Epidermal melanocyte (primary cell): ENCODE measurements at regions not wholly inside any gene's neighbourhood (a gene's known extent, or its start where the extent isn't known, plus 50 kb on each side); places are given as distances from the start of the nearest gene placed in this dataset.
"Not testable (repeated sequence)": the region's sequence is repeated elsewhere in the genome, so short reads cannot be mapped to it uniquely, and the experiment has no call there.

Source experiments
- DNase-seq: peaks from one replicate; pipeline ENCODE4 v3.0.0; 2011; ENCODE audit warnings: low spot score; ENCODE audit not compliant: insufficient read length

DNA sequence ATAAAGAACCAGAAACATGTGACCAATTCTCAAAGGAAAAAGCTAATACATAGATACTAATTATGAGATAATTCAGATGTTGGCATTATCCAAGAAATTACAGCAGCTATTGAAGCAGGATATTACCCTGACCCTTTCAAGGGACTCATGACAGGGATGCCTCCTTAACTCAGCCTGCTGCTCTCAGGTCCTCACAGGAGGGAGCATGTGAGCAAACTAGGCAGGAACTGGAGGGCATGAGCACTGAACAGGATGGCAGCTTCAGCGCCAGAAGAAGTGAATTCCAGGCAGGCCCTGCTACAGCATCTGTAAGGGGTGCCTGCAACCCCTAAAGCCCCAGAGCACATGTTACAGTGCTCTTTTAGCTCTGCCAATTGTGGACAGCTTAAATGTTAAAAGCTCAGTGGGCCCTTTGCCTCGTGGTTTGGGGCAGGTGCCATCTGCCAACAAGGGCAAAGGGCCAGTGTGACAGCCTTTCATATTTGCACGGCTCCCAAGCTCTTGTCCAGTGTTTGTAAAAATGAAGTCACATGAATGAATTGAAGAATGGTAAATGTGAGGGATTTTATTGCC, 464.7 kb upstream of the COX7C start:
- DNase-seq = no peak

DNA sequence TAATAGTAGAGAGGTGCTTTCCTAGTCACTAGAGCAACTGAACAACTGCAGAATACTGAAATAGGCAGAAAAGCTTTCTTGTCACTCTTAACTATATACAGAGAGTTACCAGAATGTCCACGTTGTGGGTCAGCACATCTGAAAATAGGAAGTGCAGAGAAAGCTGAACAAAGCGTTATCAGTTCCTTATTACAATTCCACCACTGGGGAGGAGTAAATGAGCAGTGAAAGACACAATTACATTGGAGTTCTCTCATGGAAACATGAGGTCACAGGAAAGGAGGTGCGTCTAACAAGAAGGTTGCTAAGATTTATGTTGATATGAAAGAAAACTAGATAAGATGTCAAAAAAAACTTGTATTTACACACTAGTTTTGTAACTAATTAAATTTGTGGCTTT, 461.9 kb upstream of the COX7C start:
- DNase-seq = no peak

DNA sequence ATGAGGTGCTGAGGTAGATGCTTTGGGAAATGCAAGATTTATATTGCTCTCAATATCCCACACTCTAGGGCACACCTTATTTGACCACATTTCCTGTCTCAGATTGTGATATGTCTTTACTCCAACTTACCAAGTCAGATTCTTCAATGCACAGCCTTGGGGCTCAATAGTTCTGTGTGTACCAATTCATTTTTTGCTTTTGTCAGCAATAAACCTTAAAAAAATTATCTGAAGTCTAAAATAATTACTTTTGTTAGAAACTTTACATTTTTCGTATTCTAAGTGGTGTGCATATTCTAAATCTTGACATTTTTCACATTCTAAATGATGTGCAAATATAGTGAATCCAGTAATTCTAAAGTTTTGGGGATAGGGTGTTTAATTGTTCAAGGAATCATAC, 447.5 kb upstream of the COX7C start:
- no peak for DNase-seq

DNA sequence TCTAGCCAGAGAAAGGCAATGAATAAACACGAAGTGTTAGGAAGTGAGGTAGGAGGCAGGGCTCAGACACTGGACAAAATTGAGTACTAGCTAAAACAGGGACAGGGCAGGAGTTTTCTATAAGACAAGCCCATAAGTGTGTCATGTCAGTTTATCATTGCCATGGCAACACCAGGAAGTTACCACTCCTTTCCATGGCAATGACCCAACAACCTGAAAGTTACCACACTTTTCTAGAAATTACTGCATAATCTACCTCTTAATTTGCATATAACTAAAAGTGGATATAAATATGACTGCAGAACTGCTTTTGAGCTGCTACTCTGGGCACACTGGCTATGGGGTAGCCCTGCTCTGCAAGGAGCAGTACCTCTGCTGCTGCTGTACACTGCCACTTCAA, 442.5 kb upstream of the COX7C start:
- DNase-seq = no peak

DNA sequence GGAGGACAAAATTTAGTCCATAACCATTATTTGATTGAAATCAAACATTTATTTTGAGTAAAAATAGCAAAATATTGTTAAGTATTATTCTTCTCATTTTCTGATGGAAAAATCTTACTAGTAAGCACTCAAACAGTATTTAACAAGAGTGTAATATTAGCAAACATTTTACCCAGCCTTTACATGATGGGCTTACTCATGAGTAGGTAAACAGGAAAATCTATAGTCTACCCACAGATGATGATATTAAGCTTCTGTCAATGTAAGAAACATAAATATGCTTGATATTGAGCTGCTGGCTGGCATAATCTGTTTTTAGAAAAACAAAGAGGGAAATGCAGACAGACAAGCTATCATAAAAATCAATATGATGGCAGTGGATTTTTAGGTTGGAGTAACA, 418.5 kb upstream of the COX7C start:
- no peak for DNase-seq

DNA sequence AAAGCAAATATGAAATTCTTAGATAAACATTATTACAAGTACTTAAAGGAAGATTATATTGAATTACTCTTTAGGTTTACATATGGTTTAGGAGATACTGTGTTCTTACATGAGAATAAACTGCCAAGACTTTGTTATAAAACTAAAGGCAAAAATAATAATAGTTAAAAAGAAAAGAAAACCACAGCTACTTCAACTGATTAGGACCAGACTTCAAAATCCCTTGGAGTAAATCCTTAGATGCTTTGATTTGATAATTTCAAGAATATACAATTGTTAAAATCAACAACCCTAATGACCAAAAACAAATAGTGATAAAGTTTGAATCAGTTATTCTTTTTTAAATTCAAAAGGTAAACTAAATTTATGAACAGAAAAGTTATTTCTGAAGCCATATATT, 389.6 kb upstream of the COX7C start:
- no peak for DNase-seq

DNA sequence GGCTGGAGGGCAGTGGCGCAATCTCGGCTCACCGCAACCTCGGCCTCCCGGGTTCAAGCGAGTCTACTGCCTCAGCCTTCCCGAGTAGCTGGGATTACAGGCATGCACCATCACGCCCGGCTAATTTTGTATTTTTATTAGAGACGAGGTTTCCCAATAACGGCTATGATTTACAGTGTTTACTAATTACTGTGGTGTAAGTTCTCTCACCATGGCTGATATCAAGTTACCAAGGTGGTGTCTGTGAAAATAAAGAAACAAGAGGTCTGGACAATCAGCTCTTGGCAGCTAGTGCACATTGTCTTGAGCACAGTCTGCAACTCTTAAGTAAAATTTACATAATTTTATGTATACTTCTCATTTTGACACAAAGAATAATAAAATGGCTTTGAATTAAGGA, 385.5 kb upstream of the COX7C start:
- no peak for DNase-seq

DNA sequence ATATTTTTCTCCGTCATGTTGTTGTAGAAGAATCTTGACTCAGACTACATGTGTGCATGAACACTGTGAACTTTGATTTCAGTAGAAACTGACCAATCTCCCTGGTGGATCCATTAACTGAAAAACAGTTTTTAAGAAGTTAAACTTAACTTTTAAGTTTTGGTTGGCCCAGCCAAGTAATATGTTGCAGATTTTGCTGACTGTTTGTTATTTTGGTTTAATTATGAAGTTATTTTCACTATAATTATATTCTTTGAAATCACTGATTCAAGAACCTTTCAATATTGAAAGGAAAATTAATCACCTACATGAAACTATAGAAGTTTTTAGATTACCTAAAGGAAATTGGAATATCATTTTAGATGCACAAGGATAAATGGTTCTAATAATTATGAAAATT, 373.6 kb upstream of the COX7C start:
- no peak for DNase-seq

DNA sequence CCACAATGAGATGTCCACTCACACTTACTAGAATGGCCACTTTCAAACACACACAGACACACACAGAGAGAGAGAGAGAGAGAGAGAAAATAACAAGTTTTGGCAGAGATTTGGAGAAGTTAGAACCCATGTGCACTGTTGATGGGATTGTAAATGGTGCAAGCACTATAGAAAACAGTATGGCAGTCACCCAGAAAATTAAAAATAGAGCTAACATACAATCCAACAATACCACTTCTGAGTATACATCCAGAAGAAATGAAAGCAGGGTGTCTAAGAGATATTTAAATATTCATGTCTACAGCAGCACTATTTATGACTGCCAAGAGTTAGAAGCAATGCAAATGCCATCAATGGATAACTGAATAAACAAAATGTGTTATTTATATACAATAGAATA, 359.9 kb upstream of the COX7C start:
- DNase-seq = no peak

DNA sequence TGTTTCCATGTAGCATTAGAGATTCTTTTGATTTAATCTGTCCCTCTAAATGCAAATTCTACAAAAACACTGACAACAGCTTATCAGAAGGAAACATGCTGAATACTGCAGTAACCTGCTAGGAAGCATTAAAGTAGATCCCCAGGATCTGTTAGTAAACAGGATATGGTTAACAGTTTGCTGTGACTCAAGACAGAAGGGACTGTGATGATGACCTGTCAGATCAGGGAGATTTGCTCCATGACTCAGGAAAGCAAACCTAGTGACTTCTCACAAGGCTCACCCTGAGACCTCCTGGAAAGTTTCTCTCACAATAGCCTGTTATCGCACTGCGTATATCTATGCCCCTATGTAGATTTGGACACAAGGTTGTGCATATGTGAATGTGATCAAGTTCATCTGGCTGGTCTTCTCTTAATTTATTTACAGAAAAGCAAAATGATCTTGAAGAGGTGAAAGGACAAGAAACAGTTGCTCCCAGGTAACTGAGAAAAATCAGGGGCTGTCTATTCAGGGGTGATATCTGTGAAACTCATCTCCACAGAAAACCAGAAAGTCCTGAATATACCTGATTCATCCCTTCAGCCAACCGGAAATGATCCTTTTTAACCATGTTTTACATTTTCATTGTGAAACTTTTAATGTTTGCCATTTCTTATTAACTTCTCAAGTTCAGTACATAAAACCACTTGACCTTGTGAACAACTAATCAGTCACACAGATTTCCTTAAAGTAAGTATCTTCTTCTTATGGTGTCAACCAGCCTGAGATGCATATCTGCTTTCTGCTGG, 333.1 kb upstream of the COX7C start:
- DNase-seq = not testable (repeated sequence)

DNA sequence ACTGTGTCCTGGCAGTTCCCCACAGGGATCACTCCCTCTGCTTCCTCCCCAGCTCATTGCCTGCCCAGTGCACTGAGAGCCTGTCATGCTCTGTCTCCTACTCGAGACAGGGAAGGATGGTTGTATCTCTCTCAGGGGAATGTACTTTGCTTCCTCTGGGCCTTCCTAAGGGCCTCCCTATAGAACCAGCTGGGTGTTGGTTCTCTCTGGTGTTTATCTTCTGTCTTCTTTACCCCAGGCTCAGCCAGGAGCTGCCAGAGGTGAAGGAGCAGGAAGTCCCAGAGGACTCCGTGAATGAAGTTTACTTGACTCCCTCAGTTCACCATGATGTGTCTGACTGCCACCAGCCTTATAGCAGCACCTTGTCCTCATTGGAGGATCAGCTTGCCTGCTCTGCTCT, 330.3 kb upstream of the COX7C start:
- not testable (repeated sequence) for DNase-seq

DNA sequence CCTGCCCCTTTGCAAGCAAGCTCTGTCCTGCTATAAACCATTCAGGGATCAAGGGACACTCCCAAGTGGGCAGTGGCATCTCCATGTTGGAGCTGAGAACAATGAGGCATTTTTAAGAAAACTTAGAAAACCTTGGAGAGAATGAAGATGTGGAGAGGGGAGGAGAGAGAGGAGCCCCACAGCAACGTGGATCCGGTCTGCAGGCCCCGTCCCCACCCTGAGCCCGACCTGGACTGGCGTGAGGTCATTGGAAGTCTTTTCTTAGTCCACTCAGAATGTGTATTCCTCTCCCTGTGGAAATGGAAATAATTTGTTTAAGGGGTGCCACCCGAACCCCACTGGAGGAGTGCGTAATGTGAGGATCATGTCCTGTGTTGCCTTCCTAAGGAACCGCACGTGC, 328.0 kb upstream of the COX7C start:
- not testable (repeated sequence) for DNase-seq

DNA sequence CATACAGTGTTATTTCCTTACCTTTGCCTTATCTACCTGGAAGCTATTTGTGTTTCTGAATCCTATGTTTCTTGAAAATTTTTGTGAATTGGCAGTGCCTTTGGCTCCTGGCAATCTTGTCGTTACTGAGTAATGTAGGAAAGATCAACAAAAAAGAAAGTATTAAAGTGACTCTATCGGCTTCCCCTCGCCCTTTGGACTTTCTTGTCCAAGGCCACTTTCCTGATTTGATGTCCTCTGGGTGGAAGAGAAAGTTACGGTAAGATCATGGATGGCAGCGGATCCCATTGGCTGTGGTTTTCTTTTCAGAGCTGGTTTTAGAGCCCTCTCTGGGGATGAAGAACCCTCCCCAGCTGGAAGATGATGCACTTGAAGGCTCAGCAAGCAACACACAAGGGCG, 324.9 kb upstream of the COX7C start:
- DNase-seq = not testable (repeated sequence)

DNA sequence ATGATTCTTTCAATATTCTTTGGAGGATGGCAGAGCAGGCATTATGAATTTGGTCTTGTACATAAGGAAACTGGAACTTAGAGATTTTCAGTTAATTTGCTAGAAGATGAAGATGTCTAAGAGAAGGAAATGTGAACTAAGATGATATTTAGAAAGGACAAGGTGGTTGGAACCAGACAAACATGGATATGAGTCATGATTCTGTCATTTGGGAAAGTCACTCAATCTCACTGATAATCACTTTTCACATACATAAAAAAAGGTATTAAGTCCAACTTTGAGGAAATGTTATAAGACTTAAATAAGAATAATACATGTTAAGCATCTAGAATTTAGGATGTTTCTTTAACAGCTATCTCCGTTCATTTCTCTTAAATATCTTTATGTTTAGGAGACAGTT, 315.1 kb upstream of the COX7C start:
- DNase-seq = not testable (repeated sequence)

DNA sequence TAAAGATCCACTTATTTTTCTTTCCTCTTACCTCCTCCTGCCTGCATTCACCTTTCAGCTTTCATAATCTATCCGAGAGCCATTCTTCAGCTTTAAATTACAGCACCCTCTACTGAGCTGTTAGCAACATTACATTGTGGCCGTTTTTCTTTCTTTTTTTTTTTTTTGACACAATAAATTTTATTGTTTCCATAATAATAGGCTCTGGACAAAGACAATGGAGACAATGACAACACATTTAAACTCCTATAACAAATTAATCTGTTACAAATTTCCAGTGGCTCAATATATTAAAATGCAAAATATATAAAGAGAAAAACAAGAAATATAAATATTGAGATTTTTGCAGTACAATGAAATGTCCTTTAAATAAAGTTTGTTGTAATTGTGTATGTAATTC, 312.7 kb upstream of the COX7C start:
- DNase-seq = not testable (repeated sequence)

DNA sequence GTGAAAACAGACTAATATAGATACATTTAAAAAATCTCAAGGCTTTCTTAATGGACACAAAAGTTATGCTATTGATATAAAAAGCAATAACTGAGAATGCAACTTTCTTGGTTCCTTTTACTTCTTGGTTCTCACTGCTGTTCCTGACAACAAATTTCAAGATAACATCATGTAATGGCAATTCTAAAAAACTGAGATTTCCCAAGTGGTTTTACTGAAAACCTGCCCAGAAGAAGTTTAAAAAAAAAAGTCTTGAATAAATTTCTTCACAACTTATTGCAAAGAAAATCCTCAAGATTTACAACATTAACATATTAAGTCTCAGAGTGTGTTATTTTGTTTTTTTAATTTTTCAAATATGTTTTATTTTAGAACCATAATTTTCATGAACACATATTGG, 302.8 kb upstream of the COX7C start:
- no peak for DNase-seq

DNA sequence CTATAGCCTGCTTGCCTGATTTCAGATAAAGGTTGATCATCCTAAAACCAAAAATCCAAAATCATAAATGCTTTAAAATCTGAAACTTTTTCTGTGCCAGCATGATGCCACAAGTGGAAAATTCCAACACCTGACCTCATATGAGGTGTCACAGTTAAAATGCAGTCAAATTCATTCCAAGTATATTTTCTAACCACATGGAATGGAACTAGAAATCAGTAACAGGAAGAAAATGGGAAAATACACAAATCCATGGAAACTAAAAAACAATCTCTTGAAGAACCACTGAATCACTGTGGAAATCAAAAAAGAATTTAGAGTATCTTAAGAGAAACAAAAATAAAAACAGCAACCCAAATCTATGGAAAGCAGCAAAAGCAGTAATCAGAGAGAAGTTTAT, 297.5 kb upstream of the COX7C start:
- no peak for DNase-seq

DNA sequence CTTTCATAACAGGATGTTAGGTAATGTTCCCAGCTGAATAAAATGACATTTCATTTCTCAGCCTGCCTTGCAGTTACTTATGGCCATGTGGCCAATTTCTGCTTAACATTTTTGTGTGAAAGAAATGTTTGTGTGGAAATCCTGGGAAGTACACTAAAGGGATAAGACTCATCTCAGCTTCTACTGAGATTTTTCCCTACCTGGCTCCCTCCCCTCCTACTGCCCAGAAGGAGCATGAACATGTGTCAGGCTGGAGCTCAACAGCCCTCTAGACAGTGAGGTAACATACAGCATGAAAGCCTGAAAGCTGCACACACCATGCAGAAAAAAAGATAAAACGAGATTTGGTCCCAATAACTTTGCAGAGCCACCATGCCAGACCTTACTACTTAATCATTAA, 288.4 kb upstream of the COX7C start:
- DNase-seq = no peak

DNA sequence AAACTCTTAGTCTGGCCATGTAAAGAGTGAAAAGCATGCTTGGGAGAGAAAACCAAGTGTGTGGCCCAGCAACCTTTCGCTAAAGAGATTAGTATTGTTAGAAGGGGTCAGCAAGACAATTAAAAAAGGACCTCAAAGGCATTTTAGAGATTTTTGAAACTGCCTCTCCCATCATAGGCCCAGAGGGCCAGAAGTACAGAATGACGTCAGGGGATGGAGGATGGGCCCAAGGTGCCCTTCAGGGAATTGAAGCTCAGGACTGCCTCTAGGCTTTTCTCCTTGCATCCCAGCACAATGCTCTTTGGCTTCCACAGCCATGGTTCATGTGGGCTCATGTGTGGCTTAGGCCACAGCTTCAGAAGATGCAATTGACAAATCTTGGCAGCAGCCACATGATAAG, 287.0 kb upstream of the COX7C start:
- DNase-seq = no peak

DNA sequence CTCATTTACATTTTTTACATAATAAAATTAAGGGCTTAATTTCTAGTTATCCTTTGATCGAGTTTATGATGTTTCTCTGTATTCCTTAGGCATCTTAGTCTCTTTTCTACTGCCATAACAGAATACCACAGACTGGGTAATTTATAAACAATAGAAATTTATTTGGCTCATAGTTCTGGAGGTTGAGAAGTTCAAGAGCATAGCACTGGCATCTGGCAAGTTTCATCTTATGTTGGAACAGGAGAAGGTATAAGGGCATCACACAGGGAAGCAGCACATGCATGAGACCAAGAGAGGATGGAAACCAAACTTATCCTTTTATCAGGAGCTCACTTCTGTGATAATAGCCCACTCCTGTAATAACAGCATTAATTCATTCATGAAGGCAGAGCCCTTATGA, 284.9 kb upstream of the COX7C start:
- DNase-seq = no peak

DNA sequence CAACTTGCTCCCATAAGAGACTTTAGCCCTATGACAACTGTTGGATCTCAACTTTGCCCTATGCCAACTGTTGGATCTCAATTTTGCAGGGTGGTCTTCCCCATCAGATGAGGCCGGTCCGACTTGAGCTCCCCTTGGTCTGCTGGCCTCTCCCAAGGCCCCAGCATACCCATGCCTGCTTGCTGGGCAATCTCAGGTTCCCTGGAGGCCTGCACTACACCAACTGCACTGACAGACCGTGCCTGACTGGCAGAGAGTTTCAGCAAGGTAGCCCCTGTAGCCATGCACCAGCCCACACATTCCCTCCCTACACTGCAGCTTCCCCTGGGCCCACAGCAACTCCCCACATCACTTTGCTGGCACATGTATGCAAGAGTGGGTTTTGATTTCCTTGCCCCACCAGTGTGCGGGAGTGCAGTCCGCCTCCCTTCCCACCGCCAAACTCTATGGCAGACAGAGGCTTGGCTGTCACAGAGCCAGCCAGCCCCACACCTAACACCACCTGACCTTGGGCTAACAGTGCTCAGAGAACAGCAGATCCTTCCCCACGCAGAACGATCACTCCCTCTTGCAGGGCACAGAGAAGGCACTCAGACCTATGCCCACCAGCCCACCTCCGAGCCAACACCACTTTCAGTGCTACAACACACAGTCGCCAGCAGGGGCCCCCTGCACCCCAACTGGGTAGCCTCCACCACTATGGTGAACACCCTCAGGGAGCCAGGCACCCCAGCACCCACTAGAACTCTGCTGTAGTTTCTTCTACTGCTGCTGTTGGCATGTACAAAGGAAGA, 279.9 kb upstream of the COX7C start:
- no peak for DNase-seq

DNA sequence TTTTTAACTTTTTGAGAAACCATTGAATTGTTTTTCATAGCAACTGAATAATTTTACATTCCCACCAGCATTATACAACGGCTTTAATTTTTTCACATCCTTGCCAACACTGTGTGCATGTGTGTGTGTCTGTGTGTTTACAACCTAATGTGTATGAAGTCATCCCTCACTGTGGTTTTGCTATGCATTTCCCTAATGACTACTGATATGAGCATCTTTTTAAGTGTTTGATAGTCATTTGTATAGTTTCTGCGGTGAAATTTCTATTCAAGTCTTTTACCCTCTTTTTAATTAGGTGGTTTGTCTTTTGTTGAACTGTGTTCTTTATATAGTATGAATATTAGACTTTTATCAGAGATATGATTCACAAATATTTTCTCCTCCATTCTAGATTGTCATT, 263.1 kb upstream of the COX7C start:
- no peak for DNase-seq

DNA sequence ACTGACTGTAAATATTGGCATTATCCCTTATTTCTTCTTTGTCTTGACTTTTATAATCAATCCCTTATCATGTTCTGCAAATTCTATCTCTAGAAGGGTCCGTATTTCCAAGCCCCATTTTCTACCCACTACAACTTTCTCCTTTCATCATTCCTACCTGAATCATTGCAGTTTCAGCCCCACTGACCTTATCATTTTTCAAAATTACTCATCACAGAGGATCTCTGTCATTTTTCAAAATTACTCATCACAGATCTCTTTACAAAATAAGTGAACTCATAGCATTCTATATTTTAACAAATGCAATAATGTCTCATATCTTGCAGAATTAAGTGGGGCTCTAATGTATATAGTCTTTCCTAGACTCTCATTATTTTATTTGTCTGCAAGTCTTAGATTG, 256.9 kb upstream of the COX7C start:
- DNase-seq = no peak
